ENCODE measurements at regions not wholly inside any gene's neighbourhood (a gene's known extent, or its start where the extent isn't known, plus 50 kb on each side); places are given as distances from the start of the nearest gene placed in this dataset.
"Not testable (repeated sequence)": the region's sequence is repeated elsewhere in the genome, so short reads cannot be mapped to it uniquely, and the experiment has no call there.

- TF ChIP-seq CTCF (IDR thresholded peaks at IDR 0.05); SIN3A (IDR thresholded peaks at IDR 0.05; ENCODE audit: borderline replicate concordance, insufficient read depth, low read depth, low read length): not testable (repeated sequence)
Observed at GRCh38 chr7:93793084-93793697, 97.4 kb downstream of the TFPI2 start.
